Renal cortical epithelial cell (primary cell): ENCODE measurements at regions not wholly inside any gene's neighbourhood (a gene's known extent, or its start where the extent isn't known, plus 50 kb on each side); places are given as distances from the start of the nearest gene placed in this dataset.

Source experiments
- DNase-seq: peaks from one replicate; pipeline ENCODE4 v3.0.0-alpha.2; 2011; ENCODE audit warnings: low read depth

DNA sequence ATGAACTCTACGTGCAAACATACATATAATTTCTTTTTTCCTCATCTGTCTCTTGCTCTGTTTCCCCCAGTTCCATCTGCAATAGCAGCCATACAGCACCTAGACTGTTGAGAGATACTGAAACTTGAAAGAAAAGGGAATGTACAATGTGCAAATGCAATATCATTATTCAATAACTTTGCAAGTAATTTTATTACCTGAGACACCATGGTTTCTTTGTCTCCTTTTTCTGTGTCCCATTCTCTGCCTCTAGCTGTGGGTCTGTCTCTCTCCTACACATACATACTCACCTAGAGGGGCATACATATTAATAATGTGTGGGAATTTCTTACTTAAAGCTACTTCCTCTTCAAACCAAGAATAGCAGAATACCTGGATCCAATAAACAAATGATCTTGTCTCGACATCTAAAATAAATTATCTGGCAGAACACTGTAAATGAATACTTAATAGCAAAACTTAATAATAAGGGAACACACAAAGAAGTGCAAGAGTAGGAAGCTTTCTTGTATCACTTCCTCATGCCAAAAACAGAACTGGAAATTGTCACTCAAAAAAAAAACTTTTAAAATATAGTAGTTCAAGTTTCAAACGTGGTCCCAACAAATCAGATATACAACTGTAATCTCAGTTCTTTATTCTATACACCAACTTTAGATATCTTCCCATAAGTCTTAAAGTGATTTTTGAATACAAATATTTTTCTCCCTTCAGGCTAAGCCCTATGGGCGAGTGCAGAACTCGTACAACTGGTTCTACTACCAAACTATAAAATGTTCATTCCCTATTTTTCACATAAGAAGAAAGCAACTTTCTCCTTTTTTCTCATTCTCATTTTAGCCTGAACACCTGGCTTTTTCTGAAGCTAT, 194.6 kb downstream of the NRIP1 start:
- DNase-seq: no peak

DNA sequence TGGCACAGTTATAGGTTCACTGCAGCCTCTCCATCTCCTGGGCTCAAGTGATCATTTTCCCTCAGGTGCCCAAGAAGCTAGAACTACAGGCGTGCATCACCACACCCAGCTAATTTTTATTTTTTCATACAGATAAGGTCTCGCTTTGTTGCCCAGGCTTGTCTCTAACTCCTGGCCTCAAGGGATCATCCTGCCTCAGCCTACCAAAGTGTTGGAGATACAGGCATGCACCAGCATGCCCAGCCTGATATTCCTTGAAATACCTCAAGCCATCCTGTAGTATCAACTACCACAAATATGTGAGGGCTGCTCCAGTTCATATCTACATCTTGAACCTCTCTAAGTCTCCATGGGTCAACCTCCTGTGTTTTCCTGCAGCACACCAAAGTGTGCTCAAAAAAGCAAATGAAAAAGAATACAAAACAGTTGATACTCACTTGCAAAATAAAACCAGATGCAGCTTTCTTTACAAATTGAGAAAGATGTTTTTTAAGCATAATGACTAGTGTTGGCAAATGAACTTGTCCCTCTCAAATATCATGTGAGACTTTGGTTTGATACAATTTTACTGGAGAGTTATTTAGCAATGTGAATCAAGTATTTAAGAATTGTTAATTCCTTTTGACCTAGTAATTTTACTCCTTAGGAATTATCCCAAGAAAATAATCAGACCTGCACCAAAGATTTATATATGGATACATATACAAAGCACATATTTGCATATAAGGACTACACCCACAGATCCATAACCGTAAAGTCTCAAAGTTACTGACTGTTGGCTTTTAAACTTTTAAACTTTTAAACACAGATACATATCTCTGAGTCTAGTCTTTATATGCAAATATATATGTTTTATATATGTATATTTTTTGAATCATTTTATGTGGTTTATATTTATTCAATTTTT, 197.7 kb downstream of the NRIP1 start:
- DNase-seq: no peak

DNA sequence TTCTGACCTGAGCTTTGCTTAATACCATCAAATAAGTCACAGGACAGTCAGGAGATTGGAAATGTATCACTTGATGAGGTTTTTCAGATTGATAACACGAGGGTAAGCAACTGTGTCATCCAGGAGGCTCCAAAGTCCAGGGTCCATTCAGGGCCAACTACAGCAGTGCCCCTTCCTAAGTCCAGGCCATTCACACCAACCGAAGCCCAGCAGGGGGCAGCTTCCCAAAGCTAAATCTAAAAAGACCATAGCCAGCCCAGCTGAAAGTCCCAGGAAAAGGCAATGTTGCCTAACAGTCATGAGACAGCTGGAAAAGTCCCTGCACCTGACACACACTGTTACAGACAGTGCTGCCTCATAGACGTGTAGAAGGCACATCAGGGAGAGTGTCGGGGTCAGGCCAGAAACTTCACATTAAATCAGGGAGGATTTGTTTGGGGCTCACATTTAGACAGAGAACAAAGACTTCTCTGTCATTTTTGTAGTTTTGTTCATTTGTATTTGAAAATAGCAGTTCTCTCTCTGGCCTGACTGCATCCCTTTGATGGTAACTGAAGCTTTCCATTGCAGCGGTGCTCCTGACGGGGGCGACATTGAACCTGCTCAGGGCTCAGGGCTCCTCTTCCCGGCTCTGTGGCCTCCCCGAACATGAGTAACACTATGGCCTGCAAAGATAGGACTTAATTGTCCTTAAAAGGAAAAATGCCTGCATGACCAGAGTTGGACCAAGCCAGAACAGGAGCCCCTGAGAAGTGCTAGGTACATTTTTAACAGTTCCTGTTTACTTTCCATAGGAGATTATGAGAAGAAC, 200.4 kb downstream of the NRIP1 start:
- peak; percentile 92 for DNase-seq

DNA sequence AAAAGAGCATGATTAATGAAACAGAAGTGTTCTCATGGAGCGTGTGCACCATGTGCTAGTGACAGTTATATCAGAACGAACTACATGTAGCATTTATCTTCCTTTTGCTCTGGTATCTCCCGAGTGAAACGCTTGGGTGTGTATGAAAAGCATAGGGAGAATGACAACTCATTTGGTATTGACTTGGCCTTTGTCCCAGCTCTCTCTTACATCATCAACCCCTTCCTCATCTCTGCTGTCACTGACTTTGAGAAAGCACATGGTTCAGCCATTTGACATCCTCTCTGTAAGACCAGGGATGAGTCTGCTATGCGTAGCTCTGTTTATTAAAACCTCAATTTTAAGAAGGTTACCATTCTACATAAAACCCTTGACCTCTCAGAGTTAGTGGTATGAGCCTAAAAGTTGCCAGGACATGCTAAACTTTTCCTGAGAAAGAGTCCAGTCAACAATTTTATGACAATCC, 201.0 kb downstream of the NRIP1 start:
- no peak for DNase-seq

DNA sequence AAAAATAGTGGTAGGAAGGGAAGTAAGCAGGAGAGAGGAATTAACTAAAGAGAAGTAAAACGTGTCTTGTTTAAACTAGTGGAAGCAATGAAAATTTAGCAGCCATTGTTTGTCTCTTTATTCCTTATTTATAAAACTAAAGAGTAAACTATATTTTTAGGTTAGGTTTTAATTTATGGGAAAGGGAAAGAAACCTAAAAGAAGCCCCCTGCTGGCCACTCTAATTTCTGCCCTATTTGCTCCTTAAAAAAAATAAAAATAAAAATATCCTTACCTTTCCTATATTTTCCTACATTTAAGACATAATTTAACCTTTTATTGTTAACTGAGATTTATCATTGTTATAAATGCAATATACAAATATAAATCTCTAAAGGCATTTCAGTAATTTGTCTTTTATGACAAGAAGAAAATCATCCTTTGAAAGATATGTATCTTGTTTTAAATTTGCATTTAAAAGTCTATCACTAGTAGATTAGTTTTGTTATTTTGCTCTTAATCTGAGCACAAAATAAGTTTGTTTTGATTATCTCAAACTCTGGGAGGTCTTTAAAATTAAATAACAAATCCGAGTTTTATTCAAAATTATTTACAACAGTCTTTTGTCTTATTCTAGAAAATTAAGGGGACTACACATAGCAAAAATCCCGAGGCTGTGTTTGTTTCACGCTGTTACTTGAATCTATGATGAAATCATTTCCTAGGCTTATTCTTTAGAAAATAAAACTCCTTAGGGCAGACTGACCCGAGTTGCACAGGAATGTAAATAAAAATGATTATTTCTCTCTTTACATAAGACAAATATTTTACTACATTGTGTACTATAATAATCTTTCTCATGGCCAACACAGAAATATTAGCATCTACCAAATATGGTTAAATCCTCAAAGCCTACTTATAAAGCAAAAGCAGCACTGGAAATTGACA, 201.7 kb downstream of the NRIP1 start:
- no peak for DNase-seq

DNA sequence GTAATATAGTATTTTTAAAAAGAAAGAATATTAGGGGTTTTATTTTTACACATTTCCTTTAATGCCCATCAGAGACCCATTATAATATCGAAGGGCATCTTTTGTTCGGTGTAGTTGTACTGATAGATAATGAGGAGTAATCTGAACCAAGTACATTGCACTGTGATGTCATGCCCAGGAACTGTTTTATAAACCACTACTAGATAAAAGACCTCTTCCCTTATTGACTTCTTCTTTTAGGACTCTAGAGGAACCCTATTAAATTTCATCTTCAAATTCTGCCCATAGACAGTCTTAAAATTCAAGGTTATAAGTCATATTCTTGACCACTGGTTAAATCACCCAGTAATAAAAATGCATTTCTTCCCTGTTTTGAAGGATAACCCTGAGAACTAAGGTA, 206.5 kb downstream of the NRIP1 start:
- no peak for DNase-seq

DNA sequence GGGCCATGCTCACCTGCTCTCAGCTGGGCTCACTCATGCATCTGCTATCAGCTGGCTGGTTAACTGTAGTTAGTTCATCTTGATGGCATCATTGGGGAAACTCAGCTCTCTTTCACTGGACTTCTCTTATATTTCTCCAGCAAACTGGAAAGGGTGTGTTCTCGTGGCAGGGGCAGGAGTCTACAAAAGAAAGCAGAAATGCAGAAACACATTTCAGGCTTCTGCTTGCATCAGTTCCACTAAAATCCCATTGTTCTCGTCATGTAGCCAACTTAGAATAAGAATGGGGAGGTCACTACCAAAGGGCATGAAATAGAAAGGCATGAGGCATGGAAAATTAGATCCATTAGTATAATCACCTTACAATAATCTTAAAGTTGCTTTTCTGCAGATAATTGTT, 207.3 kb downstream of the NRIP1 start:
- no peak for DNase-seq

DNA sequence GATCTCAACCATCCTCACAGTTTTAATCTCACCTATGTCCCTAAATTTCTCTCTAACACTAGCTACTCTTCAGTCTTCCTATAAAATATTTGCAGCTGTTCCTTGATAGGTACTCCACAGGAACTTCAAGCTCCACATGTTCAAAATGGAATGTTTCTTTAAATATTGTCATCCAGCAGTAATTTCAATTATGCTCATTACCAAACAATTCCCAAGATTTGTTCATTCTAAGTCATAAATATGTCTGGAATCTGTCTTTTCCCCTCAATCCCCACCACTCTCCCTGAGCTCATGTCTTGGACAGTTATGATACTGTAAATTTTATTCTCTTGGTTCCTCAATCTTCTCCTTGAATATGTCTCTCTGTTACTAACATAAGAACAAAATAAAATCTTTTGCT, 214.4 kb downstream of the NRIP1 start:
- no peak for DNase-seq

DNA sequence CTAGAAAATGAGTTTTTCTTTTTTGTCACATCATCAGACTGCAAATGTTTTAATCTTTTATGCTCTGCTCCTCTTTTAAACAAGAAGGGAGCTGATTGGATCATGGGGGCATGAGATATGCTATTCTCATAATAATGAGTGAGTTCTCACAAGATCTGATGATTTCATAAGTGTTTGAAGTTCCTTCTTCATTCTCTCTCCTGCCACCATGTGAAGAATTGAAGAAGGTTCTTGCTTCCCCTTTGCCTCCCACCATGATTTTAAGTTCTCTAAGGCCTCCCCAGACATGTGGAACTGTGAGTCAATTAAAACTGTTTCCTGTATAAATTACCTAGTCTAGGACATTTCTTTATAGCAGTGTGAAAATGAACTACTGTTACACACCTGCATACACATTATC, 218.2 kb downstream of the NRIP1 start:
- DNase-seq: no peak

DNA sequence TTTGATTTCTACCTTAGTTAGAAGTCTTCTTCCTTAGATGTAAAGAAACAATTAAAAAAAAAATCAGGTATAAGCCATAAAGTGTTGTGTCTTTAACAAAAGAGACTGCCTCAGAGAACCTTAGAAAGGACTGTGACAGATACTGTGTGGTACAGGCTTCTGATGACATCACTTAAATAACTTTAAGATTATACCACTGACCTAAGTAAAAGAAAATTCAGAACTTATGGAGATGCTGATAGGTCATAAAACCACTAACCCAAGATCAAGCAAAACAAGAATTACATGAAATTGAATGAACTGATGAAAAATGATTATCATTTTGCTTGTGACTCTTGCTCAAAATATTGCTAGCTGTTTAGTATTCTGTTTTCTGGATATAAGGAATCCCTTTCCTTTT, 220.8 kb downstream of the NRIP1 start:
- no peak for DNase-seq

DNA sequence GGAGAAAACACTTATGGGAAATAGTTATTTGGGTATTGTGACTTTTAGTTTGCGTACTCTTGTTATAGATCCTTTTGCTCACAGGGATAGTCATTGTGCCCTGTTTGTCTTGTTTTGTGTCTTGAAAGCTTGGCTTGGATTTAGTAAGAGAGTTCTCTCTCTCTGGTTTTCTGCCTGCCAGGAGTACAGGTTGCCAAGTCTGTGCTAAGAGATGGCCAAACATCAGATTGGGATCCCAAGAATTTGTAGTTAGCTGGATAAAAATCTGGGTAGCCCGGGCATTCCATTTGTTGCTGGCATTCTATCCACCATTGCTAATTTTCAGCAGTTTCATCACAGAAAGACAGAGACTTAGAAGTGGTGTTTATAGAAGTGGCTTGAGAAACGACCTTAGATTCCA, 222.2 kb downstream of the NRIP1 start:
- DNase-seq: no peak

DNA sequence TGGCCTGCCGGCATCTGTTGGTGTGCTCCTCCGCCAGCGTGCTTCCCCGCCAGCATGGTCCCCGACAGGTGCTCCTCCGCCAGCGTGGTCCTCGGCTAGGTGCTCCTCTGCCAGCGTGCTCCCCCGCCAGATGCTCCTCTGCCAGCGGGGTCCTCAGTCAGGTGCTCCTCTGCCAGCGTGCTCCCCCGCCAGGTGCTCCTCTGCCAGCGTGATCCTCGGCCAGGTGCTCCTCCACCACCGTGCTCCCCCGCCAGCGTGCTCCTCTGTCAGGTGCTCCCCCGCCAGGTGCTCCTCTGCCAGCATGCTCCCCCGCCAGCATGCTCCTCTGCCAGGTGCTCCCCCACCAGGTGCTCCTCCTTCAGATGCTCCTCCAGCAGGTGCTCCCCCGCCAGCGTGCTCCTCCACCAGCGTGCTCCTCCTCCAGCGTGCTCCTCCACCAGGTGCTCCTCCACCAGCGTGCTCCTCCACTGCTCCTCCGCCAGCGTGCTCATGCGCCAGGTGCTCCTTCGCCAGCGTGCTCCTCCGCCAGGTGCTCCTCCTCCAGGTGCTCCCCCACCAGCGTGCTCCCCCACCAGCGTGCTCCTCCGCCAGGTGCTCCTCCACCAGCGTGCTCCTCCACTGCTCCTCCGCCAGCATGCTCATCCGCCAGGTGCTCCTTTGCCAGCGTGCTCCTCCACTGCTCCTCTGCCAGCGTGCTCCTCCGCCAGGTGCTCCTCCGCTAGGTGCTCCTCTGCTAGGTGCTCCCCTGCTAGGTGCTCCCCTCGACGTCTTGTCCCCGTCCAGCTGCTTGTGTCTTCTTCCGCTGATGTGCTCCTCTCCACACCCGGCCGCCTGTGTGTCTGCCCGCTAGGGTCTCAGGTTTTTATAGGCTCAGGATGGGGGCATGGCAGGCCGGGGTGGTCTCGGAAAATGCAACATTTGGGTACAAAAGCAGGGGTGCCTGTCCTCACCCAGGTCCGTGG, 223.0 kb downstream of the NRIP1 start:
- DNase-seq: no peak

DNA sequence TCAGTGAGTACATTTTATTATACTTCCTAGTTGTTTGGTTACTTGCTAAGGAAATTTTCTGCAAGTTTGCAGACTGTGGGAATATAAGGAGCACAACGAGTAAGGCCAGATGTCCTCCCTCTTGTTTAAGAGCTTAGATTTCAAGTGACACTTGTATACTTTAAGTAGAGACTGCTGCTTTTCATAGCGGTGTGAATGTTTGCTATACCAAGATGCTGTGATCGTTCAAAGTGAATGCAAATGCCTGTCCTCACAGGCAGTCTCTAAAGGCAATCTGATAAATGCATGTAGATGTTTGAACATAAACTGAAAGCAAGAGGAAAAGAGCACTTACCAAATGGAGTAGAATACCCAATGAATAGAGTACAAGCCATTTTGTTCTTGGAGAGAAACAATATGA, 226.4 kb downstream of the NRIP1 start:
- DNase-seq: no peak

DNA sequence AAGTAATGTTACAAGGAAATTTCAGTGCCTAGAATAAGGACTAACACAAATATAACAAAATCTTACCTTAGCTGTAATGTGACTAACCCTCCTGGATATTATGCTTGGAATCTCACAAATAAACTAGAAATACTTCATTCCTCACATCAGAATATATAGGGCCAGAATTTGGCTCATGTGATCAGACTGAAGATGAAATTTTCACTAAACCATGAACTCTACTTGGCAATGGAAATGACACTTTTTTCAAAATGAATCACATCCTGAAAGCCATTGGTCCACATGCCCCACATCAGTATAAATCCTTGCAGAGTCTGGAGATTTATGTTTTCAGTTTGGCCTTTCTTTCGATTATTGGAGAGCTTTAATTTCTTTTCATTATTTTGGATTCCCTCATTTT, 227.8 kb downstream of the NRIP1 start:
- no peak for DNase-seq

DNA sequence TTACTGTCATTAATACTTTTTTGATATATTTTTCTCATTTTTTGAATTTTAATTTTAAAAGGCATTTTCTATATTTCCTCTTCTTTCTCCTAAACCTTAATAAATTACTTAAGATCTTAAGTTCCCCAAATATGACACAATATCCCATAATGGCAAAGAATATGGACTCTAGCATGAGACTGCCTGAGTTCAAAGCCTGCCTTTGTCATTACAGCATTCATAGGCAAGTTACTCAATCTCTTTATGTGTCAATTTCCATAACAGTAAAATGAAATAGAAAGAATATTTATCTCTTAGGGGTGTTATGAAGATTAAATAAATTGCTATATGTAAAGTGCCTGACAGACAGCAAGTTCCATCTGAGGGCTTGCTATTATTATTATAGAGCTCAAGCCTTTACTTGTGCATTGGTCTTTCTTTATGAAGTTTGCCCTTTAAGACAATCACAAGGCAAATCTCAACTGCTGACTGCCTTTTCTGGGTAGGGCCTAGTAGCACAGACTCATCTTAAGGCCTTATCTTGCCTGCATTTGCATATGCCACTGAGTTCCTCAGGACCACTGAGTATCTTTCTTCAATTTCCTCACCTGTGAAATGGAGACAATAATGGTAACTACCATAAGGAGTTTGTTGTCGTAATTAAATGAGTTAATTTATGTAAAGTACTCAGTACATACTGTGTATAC, 231.0 kb downstream of the NRIP1 start:
- no peak for DNase-seq

DNA sequence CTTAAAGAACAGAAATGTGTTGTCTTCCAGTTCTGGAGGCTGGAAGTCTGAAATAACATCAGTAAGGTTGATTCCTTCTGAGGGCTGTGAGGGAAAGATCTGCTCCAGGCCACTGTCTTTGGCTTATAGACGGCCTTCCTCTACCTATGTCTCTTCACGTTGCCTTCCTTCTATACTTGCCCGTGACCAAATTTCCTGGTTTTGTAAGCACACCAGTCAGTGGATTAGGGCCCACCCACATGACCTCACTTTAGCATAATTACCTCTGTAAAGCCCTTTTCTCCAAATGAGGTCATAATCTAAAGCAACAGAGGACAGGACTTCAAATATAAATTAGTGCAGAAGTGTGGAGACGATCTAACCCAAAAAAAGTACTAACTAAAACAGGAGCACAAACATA, 231.6 kb downstream of the NRIP1 start:
- no peak for DNase-seq

DNA sequence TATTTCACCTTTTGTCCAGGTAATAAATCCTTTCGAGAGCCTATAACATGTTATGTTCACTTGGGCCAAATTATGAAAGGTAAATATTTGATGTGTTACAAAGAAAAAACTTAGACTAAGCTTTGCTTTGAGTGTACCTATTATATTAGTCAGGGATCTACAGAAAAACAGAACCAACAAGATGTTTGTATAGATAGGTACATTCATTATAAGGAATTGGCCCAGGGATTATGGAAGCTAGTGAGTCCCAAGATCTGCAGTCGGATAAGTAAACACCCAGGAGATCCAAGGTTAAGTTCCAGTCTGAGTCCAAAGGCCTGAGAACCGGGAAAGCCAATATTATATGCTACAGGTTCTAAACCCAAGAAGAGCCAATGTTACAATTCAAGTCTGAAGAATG, 234.5 kb downstream of the NRIP1 start:
- DNase-seq: no peak

DNA sequence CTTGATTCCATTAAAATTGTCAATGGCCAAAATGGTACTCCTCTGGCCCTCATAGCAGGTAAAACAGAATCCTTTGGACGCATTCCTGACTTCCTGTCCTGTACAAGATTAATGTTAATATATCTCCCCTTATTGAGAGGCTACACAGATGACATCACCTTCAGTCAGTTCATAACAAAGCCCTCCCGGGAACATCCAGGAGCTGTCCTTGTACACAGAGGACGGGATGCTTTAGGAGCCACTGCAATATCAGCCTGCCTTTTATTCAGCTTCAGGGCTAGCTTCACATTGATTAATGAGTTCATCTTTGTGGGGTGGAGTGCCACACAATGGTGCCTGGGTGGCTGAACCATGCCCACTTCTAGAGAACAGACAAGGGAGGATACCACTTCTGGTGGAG, 235.1 kb downstream of the NRIP1 start:
- no peak for DNase-seq

DNA sequence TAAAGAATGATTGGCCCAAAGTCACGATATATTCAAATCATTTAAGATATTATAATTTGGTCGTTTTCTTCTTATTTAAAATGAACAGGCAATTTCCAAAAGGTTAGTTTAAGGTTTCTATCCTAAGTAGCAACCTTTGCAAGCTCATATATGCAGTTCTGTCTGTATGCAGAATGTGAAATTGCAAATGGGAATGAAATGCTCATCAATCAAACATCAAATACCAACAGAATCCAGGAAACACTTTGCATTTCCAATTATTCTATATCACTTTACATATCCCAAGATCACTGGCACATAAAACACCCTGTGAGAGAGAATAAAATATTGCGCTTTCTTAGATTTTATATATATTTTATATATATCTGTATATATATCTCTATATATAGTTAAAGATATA, 237.3 kb downstream of the NRIP1 start:
- no peak for DNase-seq
